GM19452 (cell line): ENCODE measurements at regions not wholly inside any gene's neighbourhood (a gene's known extent, or its start where the extent isn't known, plus 50 kb on each side); places are given as distances from the start of the nearest gene placed in this dataset.

Source experiments
- ATAC-seq: cut with Tn5 transposase; IDR thresholded peaks from one replicate; pipeline ENCODE4 v1.9.1; 2021; ENCODE audit not compliant: unreplicated experiment

DNA sequence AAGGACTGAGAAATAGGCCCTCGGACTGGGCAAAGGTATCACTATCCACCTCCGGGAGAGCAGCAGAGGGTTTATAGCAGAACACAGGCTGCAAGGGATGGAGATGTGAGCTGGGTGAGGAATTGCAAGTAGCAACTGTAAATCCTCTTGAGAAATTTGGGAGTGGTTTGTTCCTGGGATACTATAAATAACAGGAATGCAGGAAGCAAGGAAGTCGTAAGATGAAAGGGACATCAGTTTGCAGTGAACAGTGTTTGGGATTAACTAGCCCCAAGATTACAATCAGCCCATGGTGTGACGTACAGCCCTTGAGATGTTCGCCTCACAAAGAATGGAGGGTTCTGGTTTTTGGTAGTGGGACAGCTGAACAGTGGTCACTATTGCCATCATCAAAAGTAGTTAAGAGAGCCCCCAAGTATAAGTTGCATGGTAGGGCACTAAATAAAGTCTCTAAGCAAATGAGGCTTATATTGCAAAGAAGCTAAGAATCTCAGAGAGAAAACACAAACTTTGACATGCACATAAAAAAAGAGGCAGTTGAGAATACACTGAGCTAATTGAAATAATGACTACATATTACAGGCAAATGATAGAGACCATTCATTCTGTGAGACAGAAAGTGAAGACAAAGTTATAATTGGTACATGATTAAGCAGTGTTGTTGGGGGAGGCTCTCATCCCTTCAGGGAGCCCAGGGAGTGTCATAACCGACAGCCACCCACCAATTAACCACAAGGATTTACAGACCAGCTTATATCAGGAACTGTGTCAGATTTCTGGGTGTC, 362.5 kb upstream of the ACVR2A start:
- no peak for ATAC-seq

- no peak for ATAC-seq
These were observed 365.5 kb upstream of the ACVR2A start for GRCh38 chr2:147479358-147479757.

GRCh38 chr2:147473075-147473474, 371.8 kb upstream of the ACVR2A start:
- no peak for ATAC-seq

GRCh38 chr2:147471126-147471525, 373.7 kb upstream of the ACVR2A start:
- ATAC-seq: no peak

DNA sequence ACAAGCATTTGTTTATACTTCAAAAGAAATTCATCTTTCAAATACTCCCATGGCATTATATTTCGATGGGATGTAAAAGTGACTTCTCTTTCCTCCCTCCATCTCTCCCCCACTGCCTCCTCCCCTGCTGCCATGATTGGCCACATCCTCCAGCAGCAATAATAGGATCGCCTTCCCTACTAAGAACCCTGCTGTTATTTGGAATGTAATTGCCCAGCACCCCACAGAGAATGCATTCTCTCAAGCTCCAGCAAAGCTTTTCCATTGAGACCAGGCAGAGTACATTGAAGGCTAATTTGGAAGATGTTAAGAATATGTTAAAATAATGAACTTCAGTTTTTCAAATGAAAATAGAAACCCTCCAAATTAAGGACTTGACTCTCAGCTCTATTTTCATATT, 375.4 kb upstream of the ACVR2A start:
- ATAC-seq: no peak

DNA sequence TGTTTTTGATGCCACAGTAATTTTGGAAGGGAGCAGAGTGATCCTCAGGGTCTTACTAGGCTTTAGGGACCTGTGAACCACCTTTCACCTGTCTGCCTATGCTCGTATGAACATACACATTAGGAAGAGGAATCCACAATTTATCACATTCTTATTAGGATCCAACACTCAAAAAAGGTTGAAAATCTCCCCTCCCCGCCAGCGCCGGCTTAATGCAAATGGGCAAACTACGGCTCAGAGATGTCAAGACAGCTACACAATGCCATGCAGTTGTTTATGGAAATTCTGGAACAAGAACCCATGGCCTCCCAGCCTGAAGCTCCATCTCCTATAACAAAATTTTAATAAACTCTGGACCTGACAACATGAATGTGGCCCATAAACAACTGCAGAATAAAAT, 375.9 kb upstream of the ACVR2A start:
- no peak for ATAC-seq

DNA sequence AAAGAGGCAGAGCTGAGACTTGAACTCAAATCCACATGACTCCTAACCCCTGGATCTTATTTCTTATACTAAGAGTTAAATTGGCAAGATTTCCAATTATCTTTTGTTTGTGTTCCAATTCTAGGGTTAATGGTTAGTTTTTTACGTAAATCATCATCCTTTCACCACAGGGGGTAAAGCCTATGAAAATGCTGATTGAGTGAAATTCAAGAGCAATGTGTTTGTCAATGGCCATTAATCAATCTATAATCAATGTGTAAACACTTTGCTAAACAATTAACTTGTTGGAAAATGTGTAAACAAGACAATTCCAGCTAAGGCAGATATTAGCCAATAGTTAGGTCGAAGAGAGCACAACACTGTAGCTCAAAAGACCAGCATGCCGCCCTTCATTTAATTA, 376.5 kb upstream of the ACVR2A start:
- no peak for ATAC-seq

DNA sequence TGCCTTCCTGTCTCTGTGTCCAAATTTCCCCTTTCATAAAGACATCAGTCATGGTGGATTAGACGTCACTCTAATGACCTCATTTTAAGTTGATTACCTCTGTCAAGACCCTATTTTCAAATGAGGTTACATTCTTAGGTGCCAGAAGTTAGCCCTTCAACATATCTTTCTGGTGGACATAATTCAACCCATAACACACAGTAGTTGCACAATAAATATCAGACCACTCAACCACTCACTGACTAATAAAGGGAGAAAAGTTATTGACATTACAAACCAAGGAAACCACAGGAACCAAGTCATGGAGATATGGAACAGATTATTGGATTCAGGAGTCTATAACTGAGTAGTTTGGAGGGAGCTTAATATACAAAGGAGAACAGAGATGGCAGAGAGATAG, 377.4 kb upstream of the ACVR2A start:
- ATAC-seq: no peak

GRCh38 chr2:147464737-147465357, 380.0 kb upstream of the ACVR2A start:
- no peak for ATAC-seq

GRCh38 chr2:147463881-147464520, 380.8 kb upstream of the ACVR2A start:
- peak; percentile 92 for ATAC-seq

GRCh38 chr2:147460155-147460554, 384.7 kb upstream of the ACVR2A start:
- no peak for ATAC-seq

- ATAC-seq: no peak
These were observed 388.1 kb upstream of the ACVR2A start for GRCh38 chr2:147456779-147457178.

DNA sequence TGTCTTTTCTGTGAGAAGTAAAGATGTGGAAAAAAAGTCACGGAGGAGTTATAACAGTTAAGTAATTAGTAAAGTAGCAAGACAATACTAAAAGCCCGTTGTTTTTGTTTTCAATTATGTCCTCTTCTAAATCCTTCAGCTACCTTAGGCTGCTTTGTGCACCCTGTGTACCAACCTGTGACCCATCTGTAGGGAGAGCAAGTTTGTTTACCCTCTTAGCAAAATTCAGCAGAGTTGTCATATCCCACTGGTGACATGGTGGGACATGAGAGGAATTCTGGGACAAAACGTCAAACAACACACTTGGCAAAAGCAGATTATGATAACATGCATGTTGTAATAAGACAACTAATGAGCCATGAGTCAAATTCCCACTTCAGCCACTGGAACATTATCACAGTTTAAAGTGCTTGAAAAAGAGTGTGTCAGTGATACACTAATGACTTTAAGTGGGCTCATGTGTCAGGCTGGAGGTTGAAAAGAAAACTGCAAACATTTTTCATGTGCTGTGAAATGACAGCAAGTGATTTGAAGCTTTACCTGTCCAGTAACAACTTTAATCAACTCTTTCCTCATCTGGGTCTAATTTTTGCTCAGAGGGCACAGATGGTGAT, 392.8 kb upstream of the ACVR2A start:
- ATAC-seq: no peak

- no peak for ATAC-seq
These were observed 393.9 kb upstream of the ACVR2A start for GRCh38 chr2:147450661-147451510.

DNA sequence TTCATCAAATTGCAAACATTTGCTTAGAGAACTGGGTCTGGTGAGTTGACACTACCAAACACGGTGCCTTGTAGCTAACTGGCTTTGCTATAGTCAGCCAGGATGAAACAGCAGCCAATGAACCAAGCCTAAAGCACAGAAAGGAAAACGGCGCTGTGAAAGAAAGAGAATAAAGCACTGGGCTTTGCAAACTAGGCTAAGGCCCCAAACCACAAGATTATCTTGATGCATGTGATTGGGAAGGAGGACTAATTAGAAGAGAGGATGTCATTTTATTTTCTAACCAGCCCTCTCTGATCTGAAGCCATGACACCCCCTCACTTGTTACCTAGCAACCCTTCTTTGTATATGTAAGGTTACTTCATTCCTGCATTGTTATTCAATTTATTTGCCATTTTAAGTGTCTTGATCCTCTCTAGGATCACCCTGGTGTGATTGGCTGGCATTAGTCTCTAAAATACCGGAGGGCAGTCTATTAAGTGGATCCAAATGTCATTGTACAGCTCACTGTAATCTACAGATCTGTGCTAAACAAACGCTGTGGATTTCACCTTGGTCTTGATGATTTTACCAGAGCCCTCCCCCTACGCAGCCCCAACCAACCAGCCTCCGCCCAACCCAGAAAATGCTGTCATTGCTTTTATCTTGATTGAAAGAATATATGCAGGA, 395.4 kb upstream of the ACVR2A start:
- ATAC-seq: no peak

GRCh38 chr2:147442816-147443215, 402.0 kb upstream of the ACVR2A start:
- no peak for ATAC-seq

DNA sequence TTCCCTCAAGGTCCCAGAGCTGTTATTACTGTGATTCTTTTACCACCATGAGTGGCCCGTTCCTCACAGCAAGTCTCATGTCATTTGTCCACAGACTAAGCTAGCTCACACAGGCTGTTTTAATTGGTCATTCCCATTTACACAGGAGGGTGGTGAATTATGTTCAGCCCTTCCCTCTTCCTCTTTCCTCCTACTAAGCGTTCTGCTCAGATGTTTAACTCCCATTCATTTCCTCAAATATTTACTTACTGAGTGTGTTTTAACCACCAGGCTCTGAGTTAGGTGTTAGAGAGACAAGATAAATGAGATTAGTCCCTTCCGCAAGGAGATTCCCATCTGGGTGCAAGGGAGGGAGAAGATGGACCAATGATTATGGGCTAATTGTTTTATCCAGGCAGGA, 403.6 kb upstream of the ACVR2A start:
- no peak for ATAC-seq

DNA sequence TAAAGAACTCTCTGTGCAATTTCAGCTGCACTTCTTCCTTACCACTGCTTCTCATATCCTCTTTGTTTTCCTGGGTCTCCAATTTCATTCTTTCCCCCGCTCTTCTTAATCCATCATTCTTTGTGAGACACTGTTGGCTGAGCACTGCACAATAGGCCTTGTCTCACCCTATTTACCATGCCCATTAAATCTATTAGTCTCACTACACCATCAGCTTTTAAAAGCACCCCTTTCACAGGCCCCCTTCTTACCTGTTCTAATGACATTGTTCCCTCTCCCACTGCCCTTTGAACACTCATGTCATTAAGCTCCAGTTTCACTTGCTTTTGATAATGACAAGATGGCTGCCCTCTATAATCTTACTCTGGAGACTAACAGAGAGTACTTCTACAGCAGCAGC, 404.1 kb upstream of the ACVR2A start:
- no peak for ATAC-seq

- no peak for ATAC-seq
These were observed 404.8 kb upstream of the ACVR2A start for GRCh38 chr2:147439986-147440385.

DNA sequence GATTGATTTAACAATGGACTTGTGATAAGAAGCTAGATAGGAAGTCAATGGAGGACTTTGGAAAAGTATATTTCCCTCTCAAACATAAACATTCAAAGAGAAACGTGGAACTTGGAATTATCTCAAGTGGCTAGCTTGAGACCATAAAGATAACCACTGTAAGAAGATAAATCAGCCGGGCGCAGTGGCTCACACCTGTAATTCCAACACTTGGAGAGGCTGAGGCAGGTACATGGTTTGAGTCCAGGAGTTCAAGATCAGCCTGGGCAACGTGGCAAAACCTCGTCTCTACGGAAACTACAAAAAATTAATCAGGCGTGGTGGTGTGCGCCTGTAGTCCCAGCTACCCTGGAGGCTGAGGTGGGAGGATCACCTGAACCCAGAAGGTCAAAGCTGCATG, 405.9 kb upstream of the ACVR2A start:
- no peak for ATAC-seq
